Hepatocyte (in vitro differentiated cells): ENCODE measurements at regions not wholly inside any gene's neighbourhood (a gene's known extent, or its start where the extent isn't known, plus 50 kb on each side); places are given as distances from the start of the nearest gene placed in this dataset.

Experiments
- DNase-seq: peaks from one replicate; pipeline ENCODE4 v3.0.0-alpha.2; 2016; ENCODE audit warnings: low spot score
- H2AFZ ChIP-seq: fragments of 200-600 bp; sonication (generic); 2 replicates; pipeline ENCODE4 v1.6.0; 2016; ENCODE audit warnings: antibody characterized with exemption, mild to moderate bottlenecking
- H3K27ac ChIP-seq: fragments of 200-600 bp; sonication (generic); 2 replicates; pipeline ENCODE4 v1.5.1; 2016; ENCODE audit warnings: mild to moderate bottlenecking
- H3K27me3 ChIP-seq: fragments of 200-600 bp; sonication (generic); 2 replicates; pipeline ENCODE4 v1.6.1; 2016
- H3K36me3 ChIP-seq: fragments of 200-600 bp; sonication (generic); replicated peaks from 2 replicates; pipeline ENCODE4 v1.5.1; 2016; ENCODE audit warnings: low read depth; ENCODE audit not compliant: insufficient read depth
- H3K4me1 ChIP-seq: fragments of 200-600 bp; sonication (generic); 2 replicates; pipeline ENCODE4 v1.5.1; 2016; ENCODE audit warnings: mild to moderate bottlenecking, moderate library complexity; ENCODE audit not compliant: insufficient read depth
- H3K4me2 ChIP-seq: fragments of 200-600 bp; sonication (generic); 2 replicates; pipeline ENCODE4 v1.6.0; 2016
- H3K4me3 ChIP-seq: fragments of 200-600 bp; sonication (generic); 2 replicates; pipeline ENCODE4 v1.5.1; 2016; ENCODE audit warnings: mild to moderate bottlenecking
- H3K79me2 ChIP-seq: fragments of 200-600 bp; sonication (generic); 2 replicates; pipeline ENCODE4 v1.6.0; 2017; ENCODE audit warnings: mild to moderate bottlenecking
- H3K9me2 ChIP-seq: fragments of 200-600 bp; sonication (generic); replicated peaks from 2 replicates; pipeline ENCODE4 v1.6.0; 2017; ENCODE audit warnings: mild to moderate bottlenecking; ENCODE audit not compliant: insufficient read depth
- H3K9me3 ChIP-seq: fragments of 200-600 bp; sonication (generic); 2 replicates; pipeline ENCODE4 v1.5.1; 2016; ENCODE audit warnings: low read depth, mild to moderate bottlenecking
- H4K20me1 ChIP-seq: fragments of 200-600 bp; sonication (generic); 2 replicates; pipeline ENCODE4 v1.6.0; 2016; ENCODE audit warnings: mild to moderate bottlenecking; ENCODE audit not compliant: insufficient read depth, poor library complexity, severe bottlenecking
- CTCF ChIP-seq: fragments of 200-600 bp; sonication (generic); IDR thresholded peaks from 2 replicates; pipeline ENCODE4 v1.5.1; 2016; ENCODE audit warnings: antibody characterized with exemption, mild to moderate bottlenecking; ENCODE audit not compliant: poor library complexity
- EZH2 ChIP-seq: fragments of 200-600 bp; sonication (generic); IDR thresholded peaks from 2 replicates; pipeline ENCODE4 v1.6.1; 2016; ENCODE audit warnings: antibody characterized with exemption, mild to moderate bottlenecking, borderline replicate concordance
- EZH2phosphoT487 ChIP-seq: fragments of 200-600 bp; sonication (generic); IDR thresholded peaks from one replicate; pipeline ENCODE4 v1.6.1; 2018; ENCODE audit warnings: antibody characterized with exemption, mild to moderate bottlenecking, low read depth, moderate library complexity; ENCODE audit not compliant: unreplicated experiment, severe bottlenecking
- WGBS: methylation state at CpG from one replicate; pipeline ENCODE4 v1.1.6; 2016; ENCODE audit warnings: low lambda C conversion rate; ENCODE audit errors: missing lambda C conversion rate; 5-methylcytosine and 5-hydroxymethylcytosine counted together

GRCh38 chr11:113562981-113563461, 87.8 kb upstream of the DRD2 start:
- Histone ChIP-seq H4K20me1 (no peaks in the 10 kb centered on the region), H3K9me2 (no peaks in the 10 kb centered on the region), H3K4me3 (no peak overlapping the region), H3K4me2 (no peak overlapping the region), H3K36me3 (no peaks in the 10 kb centered on the region), H3K79me2 (no peaks in the 10 kb centered on the region), H3K27ac (no peak overlapping the region), H2AFZ (no peak overlapping the region), H3K4me1 (peaks cover 8% of the 10 kb centered on the region), H3K9me3 (no peaks in the 10 kb centered on the region), H3K27me3 (no peaks in the 10 kb centered on the region)
- DNase-seq: no peak
- TF ChIP-seq EZH2: no peak
- TF ChIP-seq EZH2phosphoT487: no peak
- TF ChIP-seq CTCF: no peak
- WGBS: 75% methylated on average over 9 of the region's 9 CpGs

- no peaks in the 10 kb centered on the region for H3K9me2 ChIP-seq
- no peaks in the 10 kb centered on the region for H3K36me3 ChIP-seq
- TF ChIP-seq EZH2 (no peak), CTCF (no peak), EZH2phosphoT487 (no peak)
- H3K79me2 ChIP-seq: no peaks in the 10 kb centered on the region
- H3K4me2 ChIP-seq: no peak overlapping the region
- DNase-seq: no peak
- H3K9me3 ChIP-seq: no peaks in the 10 kb centered on the region
- no peaks in the 10 kb centered on the region for H3K27me3 ChIP-seq
- H4K20me1 ChIP-seq: no peaks in the 10 kb centered on the region
- no peak overlapping the region for H3K4me3 ChIP-seq
- no peak overlapping the region for H3K27ac ChIP-seq
- H3K4me1 ChIP-seq: peaks cover 8% of the 10 kb centered on the region
- no peak overlapping the region for H2AFZ ChIP-seq
Measured at GRCh38 chr11:113562576-113562975, 87.4 kb upstream of the DRD2 start.

- TF ChIP-seq CTCF: no peak
- no peak for TF ChIP-seq EZH2phosphoT487
- no peak for TF ChIP-seq EZH2
- Histone ChIP-seq H3K36me3 (no peaks in the 10 kb centered on the region), H4K20me1 (no peaks in the 10 kb centered on the region), H3K79me2 (no peaks in the 10 kb centered on the region), H3K4me1 (no peaks in the 10 kb centered on the region), H3K27ac (no peak overlapping the region), H3K9me3 (no peaks in the 10 kb centered on the region), H3K4me2 (no peak overlapping the region), H3K9me2 (no peaks in the 10 kb centered on the region), H3K4me3 (no peak overlapping the region), H2AFZ (no peak overlapping the region), H3K27me3 (no peaks in the 10 kb centered on the region)
- DNase-seq: no peak
- 91% methylated on average over 4 of the region's 4 CpGs for WGBS
Measured at GRCh38 chr11:113557926-113558325, 82.7 kb upstream of the DRD2 start.

GRCh38 chr11:113556036-113556435, 80.8 kb upstream of the DRD2 start:
- Histone ChIP-seq H3K36me3 (no peaks in the 10 kb centered on the region), H4K20me1 (no peaks in the 10 kb centered on the region), H3K27ac (no peak overlapping the region), H3K79me2 (no peaks in the 10 kb centered on the region), H3K4me1 (no peaks in the 10 kb centered on the region), H3K27me3 (no peaks in the 10 kb centered on the region), H3K4me2 (no peak overlapping the region), H2AFZ (no peak overlapping the region), H3K4me3 (no peak overlapping the region), H3K9me3 (no peaks in the 10 kb centered on the region), H3K9me2 (no peaks in the 10 kb centered on the region)
- DNase-seq: no peak
- TF ChIP-seq EZH2: no peak
- TF ChIP-seq CTCF: no peak
- TF ChIP-seq EZH2phosphoT487: no peak
- WGBS: 58% methylated on average over 3 of the region's 3 CpGs
